Prostate gland (tissue), 2 donors: ENCODE measurements at regions not wholly inside any gene's neighbourhood (a gene's known extent, or its start where the extent isn't known, plus 50 kb on each side); places are given as distances from the start of the nearest gene placed in this dataset.
"Not testable (repeated sequence)": the region's sequence is repeated elsewhere in the genome, so short reads cannot be mapped to it uniquely, and the experiment has no call there.

Experiments used
- DNase-seq: peaks from one replicate; pipeline ENCODE4 v3.0.0-alpha.2; 2019; ENCODE audit warnings: low spot score
- H3K27ac ChIP-seq, 2 donors: fragments of 200-600 bp; sonication (generic); 2 replicates each; pipeline ENCODE4 v1.5.1; 2017 to 2019
- H3K27me3 ChIP-seq: fragments of 200-600 bp; sonication (generic); replicated peaks from 2 replicates; pipeline ENCODE4 v1.5.1; 2019; ENCODE audit not compliant: insufficient read depth
- H3K36me3 ChIP-seq, 2 donors: fragments of 200-600 bp; sonication (generic); 1 replicate in 1 of 2; 2 replicates in 1 of 2; pipeline versions ENCODE4 v1.5.1 to v1.8.1; 2017 to 2019
- H3K4me1 ChIP-seq: fragments of 200-600 bp; sonication (generic); replicated peaks from 2 replicates; pipeline ENCODE4 v1.5.1; 2019
- H3K4me3 ChIP-seq, 2 donors: fragments of 200-600 bp; sonication (generic); 2 replicates each; pipeline ENCODE4 v1.5.1; 2017 to 2019
- H3K9me3 ChIP-seq: fragments of 200-600 bp; sonication (generic); 2 replicates; pipeline ENCODE4 v1.5.1; 2017
- POLR2A ChIP-seq: fragments of 450-650 bp; IDR thresholded peaks from one replicate; pipeline ENCODE4 v1.6.1; 2016; ENCODE audit warnings: antibody characterized with exemption, mild to moderate bottlenecking
- POLR2AphosphoS5 ChIP-seq: sonication (generic); formaldehyde crosslinking; IDR thresholded peaks from one replicate; pipeline ENCODE4 v1.6.1; 2017; ENCODE audit warnings: antibody characterized with exemption
- WGBS: methylation state at CpG from one replicate; pipeline ENCODE4 v1.1.5; 2018; 5-methylcytosine and 5-hydroxymethylcytosine counted together
- intact Hi-C: fragments of 100-400 bp; cut with DNase I; formaldehyde crosslinking; loops from one replicate; pipeline ENCODE4 v1.14.2; 2022
- TF ChIP-seq, protein P1 (sequence below), 4 experiments: fragments of 200-600 bp in 2 of 4; fragments of 450-650 bp in 2 of 4; sonication (generic) in 2 of 4; IDR thresholded peaks; 1 replicate in 3 of 4; 2 replicates in 1 of 4; pipeline ENCODE4 v1.5.1; 2016 to 2019; ENCODE audit warnings: antibody characterized with exemption in 4 of 4, mild to moderate bottlenecking in 2 of 4, moderate library complexity in 2 of 4

DNA sequence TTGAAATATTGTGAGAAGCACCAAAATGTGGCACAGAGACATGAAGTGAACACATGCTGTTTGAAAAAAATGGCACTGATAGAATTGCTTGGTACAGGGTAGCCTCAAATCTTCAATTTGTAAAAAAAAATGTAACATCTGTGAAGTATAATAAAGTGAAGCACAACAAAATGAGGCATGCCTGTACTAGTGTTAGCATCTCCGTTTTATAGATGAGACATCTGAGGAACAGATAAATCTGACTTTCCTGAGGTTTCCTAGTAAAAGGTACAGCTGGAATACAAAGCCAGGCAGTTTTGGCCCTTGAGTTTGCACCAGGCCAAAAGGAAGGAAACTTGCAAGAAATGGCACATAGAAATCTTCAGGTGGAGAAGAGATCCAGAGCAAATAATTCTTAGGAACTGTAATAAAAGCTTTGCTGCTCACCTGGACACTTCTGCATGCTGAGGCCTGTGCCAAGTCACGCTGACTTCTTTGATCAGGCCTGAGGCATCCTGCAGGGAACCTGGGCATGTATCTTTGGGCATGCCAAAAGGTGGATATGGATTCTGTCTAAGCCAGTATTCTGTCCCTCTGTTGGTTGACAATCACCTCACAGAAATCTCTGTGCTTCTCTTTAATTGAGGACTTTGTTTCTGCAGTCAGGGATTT is 251.5 kb upstream of the PLPP4 start:
- intact Hi-C loops = no loop called here
- Histone ChIP-seq H3K4me3 (no peak overlapping the region), H3K27ac (no peak overlapping the region), H3K36me3 (no peaks in the 10 kb centered on the region), H3K4me1 (no peaks in the 10 kb centered on the region), H3K27me3 (no peaks in the 10 kb centered on the region), H3K9me3 (no peaks in the 10 kb centered on the region)
- peak; percentile 68 for DNase-seq
- TF ChIP-seq POLR2AphosphoS5 (peak; percentile 61), POLR2A (no peak)
- 36% methylated on average over 2 of the region's 2 CpGs for WGBS

DNA sequence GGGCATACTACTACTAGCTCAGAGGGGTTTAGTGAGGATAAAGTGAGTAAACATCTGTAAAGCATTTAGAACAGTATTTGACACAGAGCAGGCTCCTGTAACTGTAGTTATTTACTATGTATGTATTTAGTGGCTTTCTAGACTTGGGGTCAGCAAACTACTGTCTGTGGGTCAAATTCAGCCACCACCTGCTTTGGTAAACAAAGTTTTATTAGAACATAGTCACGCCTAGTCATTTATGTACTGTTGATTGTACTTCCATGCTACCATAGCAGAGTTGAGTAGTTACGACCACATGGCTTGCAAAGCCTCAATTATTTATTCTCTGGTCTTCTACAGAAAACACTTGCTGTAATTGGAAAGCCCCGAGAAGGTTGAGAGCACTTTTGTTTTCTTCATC is 248.5 kb upstream of the PLPP4 start:
- no peaks in the 10 kb centered on the region for H3K36me3 ChIP-seq
- intact Hi-C loops = no loop called here
- no peak for TF ChIP-seq POLR2A
- TF ChIP-seq, protein P1, sequence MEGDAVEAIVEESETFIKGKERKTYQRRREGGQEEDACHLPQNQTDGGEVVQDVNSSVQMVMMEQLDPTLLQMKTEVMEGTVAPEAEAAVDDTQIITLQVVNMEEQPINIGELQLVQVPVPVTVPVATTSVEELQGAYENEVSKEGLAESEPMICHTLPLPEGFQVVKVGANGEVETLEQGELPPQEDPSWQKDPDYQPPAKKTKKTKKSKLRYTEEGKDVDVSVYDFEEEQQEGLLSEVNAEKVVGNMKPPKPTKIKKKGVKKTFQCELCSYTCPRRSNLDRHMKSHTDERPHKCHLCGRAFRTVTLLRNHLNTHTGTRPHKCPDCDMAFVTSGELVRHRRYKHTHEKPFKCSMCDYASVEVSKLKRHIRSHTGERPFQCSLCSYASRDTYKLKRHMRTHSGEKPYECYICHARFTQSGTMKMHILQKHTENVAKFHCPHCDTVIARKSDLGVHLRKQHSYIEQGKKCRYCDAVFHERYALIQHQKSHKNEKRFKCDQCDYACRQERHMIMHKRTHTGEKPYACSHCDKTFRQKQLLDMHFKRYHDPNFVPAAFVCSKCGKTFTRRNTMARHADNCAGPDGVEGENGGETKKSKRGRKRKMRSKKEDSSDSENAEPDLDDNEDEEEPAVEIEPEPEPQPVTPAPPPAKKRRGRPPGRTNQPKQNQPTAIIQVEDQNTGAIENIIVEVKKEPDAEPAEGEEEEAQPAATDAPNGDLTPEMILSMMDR (IDR thresholded peaks at IDR 0.05) = no peak
- no peak for TF ChIP-seq POLR2AphosphoS5
- H3K9me3 ChIP-seq = no peaks in the 10 kb centered on the region
- 63% methylated on average over 3 of the region's 3 CpGs for WGBS
- DNase-seq = no peak
- no peak overlapping the region for H3K4me3 ChIP-seq
- no peaks in the 10 kb centered on the region for H3K4me1 ChIP-seq
- H3K27me3 ChIP-seq = no peaks in the 10 kb centered on the region
- no peak overlapping the region for H3K27ac ChIP-seq

DNA sequence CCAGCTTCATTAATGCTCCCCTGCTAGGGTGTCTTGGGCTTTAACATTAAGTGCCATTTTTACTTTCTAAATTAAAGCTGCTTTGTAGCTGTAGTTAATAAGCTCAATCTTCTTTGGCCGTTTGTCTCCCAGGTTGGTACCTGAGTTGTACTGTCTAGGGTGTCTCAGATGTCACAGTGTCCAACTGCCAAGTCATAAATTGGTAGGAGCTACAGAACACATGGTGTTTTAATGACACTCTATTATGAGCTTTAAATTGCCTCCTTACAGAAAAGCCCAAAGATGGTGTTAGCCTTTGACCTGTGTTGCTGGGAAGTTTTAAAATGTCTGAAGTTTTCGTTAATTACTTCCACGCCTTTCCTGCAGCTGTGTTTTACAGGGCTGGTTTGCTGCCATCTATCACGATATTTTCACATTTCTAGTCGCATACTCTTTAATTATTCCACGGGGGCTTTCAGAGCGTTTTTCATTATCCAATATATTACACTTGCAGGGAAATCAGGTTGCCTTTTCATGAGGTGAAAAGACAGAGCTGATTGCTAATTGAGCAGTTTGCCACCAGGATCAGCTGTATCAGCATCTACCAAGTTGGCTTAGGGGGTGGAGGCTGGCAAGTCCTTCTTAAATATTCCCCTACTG is 247.8 kb upstream of the PLPP4 start:
- 72% methylated on average over 7 of the region's 7 CpGs for WGBS
- DNase-seq = no peak
- Histone ChIP-seq H3K4me3 (no peak overlapping the region), H3K9me3 (no peaks in the 10 kb centered on the region), H3K36me3 (no peaks in the 10 kb centered on the region), H3K27ac (no peak overlapping the region), H3K27me3 (no peaks in the 10 kb centered on the region), H3K4me1 (no peaks in the 10 kb centered on the region)
- TF ChIP-seq, protein P1 (IDR thresholded peaks at IDR 0.05) = no peak
- intact Hi-C loops = no loop called here

DNA sequence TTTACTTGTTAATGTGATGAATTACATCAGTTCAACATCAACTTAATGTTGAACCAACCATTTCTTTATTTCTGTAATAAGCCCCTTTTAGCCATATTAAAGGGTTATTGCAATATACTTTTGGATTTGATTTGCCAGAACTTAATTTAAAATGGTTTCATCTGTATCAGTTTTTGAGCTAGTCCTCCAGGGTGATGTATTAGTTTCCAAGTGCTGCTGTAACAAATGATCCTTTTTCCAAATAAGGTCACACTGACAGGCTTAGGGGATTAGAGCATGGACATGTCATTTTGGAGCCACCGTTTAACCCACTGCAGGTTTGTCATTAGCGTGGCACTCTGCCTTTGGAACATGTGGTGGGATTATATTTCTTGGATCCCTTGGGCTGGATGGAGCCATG is 244.8 kb upstream of the PLPP4 start:
- Histone ChIP-seq H3K4me3 (no peak overlapping the region), H3K4me1 (no peaks in the 10 kb centered on the region), H3K27ac (no peak overlapping the region), H3K36me3 (no peaks in the 10 kb centered on the region), H3K9me3 (no peaks in the 10 kb centered on the region), H3K27me3 (no peaks in the 10 kb centered on the region)
- DNase-seq = no peak
- intact Hi-C loops = no loop called here
- TF ChIP-seq POLR2AphosphoS5 (no peak), POLR2A (no peak)
- TF ChIP-seq, protein P1 (IDR thresholded peaks at IDR 0.05) = no peak
- 91% methylated on average over 2 of the region's 2 CpGs for WGBS

DNA sequence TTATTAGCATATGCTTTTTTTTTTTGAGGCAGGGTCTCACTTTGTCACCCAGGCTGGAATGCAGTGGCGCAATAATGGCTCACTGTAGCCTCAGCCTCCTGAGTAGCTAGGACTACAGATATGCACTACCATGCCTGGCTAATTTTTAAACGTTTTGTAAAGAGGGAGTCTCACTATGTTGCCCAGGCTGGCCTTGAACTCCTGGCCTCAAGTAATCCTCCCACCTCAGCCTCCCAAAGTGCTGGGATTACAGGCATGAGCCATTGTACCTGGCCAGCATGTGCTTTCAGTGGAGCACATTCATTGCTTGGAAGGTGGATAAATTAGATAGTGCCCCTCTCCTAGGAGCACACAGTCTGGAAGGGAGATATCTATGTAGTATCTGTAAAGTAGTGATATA is 243.7 kb upstream of the PLPP4 start:
- H3K9me3 ChIP-seq, intact Hi-C loops, H3K27me3 ChIP-seq, H3K36me3 ChIP-seq, H3K4me1 ChIP-seq, DNase-seq, H3K4me3 ChIP-seq, H3K27ac ChIP-seq: not testable (repeated sequence)
- 93% methylated on average over 2 of the region's 2 CpGs for WGBS

DNA sequence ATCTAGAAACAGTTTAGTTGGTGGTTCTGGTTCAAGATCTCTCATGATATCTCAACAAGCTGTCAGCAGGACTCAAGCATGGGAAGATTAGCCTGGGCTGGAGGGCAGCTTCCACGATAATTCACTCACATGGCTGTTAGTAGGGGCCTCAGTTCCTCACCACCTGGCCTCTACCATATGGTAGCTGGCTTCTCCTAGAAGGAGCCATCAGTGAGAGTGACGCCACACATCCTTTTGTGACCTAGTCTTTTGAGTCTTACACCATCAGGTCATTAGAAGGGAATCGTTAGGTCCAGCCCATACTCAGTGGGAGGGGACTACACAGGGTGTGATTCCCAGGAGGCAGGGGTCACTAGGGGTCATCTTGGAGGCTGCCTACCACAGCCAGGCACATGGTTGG is 239.3 kb upstream of the PLPP4 start:
- DNase-seq = no peak
- Histone ChIP-seq H3K27me3 (no peaks in the 10 kb centered on the region), H3K36me3 (no peaks in the 10 kb centered on the region), H3K27ac (no peak overlapping the region), H3K9me3 (no peaks in the 10 kb centered on the region), H3K4me3 (no peak overlapping the region), H3K4me1 (peaks cover 3% of the 10 kb centered on the region)
- 60% methylated on average over 3 of the region's 3 CpGs for WGBS
- no peak for TF ChIP-seq POLR2AphosphoS5
- TF ChIP-seq POLR2A = no peak
- TF ChIP-seq, protein P1 (IDR thresholded peaks at IDR 0.05) = no peak
- intact Hi-C loops = no loop called here
